ENCODE measurements at regions not wholly inside any gene's neighbourhood (a gene's known extent, or its start where the extent isn't known, plus 50 kb on each side); places are given as distances from the start of the nearest gene placed in this dataset.

DNA sequence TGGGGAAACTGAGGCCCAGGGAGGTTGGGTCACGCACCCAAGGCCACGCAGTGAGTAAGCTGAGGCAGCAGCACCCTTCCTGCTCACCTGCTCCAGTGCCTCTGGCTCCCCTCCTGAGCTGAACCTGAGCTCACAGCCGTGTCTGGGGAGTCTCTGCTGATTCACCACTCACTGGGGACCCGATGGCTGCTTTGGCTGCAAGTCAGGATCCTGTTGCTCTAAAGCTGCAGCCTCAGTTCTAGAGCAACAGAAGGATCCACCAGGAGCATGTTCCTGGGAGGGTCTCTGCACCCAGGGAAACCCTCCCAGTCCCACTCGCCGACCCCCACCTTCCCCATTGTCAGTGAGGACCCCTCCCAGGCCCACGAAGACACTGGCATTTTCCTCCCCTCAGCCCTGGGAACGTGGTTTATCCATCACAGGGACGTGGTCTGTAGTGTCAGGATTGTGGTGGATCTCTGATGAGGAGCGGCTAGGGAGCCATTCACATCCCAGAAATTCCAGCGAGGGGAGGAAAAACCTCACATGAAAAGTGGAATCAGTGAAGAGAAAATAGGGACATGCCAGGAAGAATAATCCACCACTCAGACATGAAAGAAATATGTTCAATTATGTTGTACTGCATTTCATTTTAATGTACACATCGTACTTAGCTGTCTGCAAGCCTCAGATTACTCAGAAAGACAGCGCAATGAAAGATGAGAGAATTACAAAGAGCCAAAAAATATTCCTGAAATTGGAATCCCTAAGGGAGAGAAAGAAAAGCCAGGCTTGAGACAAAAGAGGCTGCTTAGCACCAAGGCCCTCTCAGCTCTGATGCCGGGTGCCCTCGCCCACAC is 447.2 kb downstream of the MATN1 start:
- no peaks in the 10 kb centered on the region for H3K4me1 ChIP-seq (ENCODE audit: control insufficient read depth, insufficient read depth, low read length, unreplicated experiment)
- no peaks in the 10 kb centered on the region for H3K36me3 ChIP-seq (ENCODE audit: insufficient read depth, low read length)
- H3K27me3 ChIP-seq (ENCODE audit: insufficient read depth, low read length): no peaks in the 10 kb centered on the region
- H2AFZ ChIP-seq (ENCODE audit: low read length, unreplicated experiment): no peak overlapping the region
- no peaks in the 10 kb centered on the region for H3K79me2 ChIP-seq (ENCODE audit: control insufficient read depth, insufficient read depth, low read length, unreplicated experiment)
- no peak overlapping the region for H3K27ac ChIP-seq (ENCODE audit: low read depth, low read length)
- no peak overlapping the region for H3K4me3 ChIP-seq (ENCODE audit: low read depth, low read length)

DNA sequence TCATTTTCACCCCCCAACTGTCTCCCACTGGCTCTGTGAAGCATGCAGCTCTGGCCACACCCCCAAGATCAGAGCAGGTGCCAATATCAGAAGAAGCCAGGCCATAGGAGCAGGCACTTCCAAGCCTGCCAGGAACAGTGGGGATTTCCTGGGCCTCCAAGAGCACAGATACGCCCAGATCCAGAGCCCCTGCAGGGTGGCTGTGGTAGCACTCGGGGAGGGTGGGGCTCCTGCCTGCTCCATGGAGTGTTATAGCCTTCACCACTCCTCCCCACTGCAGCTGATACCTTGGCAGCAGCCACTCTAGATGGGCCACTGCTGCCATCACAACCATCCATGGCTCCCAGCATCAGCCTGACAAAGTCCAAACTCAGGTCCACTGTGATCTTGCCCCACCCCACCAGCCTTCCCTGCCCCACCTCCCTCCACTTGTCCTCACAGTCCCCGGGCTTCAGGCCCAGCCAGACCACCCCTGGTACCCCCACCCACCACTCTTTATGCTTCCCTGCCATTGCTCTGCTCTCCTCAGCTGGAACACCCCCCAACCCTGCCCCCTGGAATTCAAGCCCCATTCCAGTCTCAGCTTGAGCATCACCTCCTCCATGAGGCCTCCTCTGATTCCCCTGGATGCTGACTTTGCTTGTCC is 448.3 kb downstream of the MATN1 start:
- Histone ChIP-seq H2AFZ (ENCODE audit: low read length, unreplicated experiment) (no peak overlapping the region), H3K27ac (ENCODE audit: low read depth, low read length) (no peak overlapping the region), H3K4me3 (ENCODE audit: low read depth, low read length) (no peak overlapping the region), H3K79me2 (ENCODE audit: control insufficient read depth, insufficient read depth, low read length, unreplicated experiment) (no peaks in the 10 kb centered on the region), H3K4me1 (ENCODE audit: control insufficient read depth, insufficient read depth, low read length, unreplicated experiment) (no peaks in the 10 kb centered on the region), H3K27me3 (ENCODE audit: insufficient read depth, low read length) (no peaks in the 10 kb centered on the region), H3K36me3 (ENCODE audit: insufficient read depth, low read length) (no peaks in the 10 kb centered on the region)

DNA sequence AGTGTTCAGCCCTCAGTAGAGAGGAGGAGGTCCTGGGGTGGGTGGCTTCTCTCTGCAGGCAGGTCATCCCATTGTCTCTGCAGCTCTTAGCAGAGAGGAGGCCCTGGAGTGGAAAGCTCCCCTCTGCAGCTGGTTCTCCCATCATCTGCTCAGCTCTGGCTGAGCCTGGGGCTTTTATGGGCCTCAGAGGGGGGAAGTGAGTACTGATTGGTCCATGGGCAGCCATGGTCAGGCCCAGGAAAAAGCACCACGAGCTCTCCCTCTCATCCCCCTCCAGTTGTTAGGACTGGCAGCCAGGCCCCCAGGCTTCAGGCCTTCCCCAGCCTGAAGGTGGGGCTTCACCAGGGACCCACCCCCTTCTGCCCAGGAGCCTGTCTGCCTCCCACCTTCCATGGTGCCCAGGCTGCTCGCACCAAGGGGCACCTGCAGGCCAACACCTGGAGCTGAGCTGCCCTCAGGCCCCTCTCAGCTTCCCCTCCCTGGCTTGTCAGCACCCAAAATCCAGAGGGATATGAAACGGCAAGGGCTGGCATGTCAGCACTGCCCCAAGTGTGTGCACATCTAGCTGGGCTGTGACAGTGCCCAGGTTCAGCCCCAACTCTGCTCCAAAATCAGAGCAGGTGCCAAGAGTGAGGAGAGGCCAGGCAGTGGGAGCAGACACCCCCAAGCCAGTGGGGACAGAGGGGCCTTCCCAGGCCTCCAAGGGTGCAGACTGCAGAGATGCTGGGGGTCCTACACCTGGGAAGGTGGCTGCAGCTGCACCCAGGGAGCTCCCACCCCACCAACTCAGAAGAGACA is 449.0 kb downstream of the MATN1 start:
- no peaks in the 10 kb centered on the region for H3K4me1 ChIP-seq (ENCODE audit: control insufficient read depth, insufficient read depth, low read length, unreplicated experiment)
- H3K36me3 ChIP-seq (ENCODE audit: insufficient read depth, low read length): no peaks in the 10 kb centered on the region
- no peak overlapping the region for H3K27ac ChIP-seq (ENCODE audit: low read depth, low read length)
- no peaks in the 10 kb centered on the region for H3K79me2 ChIP-seq (ENCODE audit: control insufficient read depth, insufficient read depth, low read length, unreplicated experiment)
- H3K4me3 ChIP-seq (ENCODE audit: low read depth, low read length): no peak overlapping the region
- no peak overlapping the region for H2AFZ ChIP-seq (ENCODE audit: low read length, unreplicated experiment)
- no peaks in the 10 kb centered on the region for H3K27me3 ChIP-seq (ENCODE audit: insufficient read depth, low read length)

DNA sequence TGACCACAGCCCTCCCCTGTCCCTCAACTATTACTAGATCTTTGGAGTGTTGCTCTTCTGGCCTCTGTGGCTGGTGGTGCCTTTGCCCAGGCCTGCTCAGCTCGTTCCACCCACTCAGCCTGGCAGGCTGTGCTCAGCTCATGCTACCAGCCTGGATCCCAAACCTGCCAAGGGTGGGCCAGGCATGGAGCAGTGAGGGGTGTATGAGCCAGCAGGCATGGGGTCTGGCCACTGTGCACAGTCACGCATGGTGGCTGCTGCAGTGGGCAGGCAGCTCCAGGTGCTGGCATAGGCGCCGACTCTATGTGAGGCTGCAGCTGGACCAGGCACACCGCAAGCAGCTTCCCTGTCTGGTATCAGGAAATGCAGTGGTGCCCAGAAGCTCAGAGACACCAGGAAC is 449.9 kb downstream of the MATN1 start:
- H3K27ac ChIP-seq (ENCODE audit: low read depth, low read length): no peak overlapping the region
- H2AFZ ChIP-seq (ENCODE audit: low read length, unreplicated experiment): no peak overlapping the region
- H3K4me1 ChIP-seq (ENCODE audit: control insufficient read depth, insufficient read depth, low read length, unreplicated experiment): no peaks in the 10 kb centered on the region
- H3K4me3 ChIP-seq (ENCODE audit: low read depth, low read length): no peak overlapping the region
- H3K36me3 ChIP-seq (ENCODE audit: insufficient read depth, low read length): no peaks in the 10 kb centered on the region
- no peaks in the 10 kb centered on the region for H3K27me3 ChIP-seq (ENCODE audit: insufficient read depth, low read length)
- no peaks in the 10 kb centered on the region for H3K79me2 ChIP-seq (ENCODE audit: control insufficient read depth, insufficient read depth, low read length, unreplicated experiment)

DNA sequence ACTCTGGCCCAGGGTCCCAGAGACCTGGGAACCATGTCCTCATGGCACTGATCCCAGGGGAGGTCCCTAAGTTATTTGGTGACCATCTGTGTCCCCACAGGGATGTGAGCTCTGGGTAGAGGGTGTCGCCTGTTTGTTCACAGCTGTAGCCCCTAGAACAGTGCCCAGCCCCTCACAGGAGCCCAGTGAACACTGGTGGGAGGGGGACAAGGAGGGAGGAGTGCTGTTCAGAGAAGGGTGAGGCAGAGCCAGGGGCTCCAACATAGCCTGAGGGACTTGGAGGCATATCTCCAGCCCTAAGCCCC is 450.4 kb downstream of the MATN1 start:
- Histone ChIP-seq H3K36me3 (ENCODE audit: insufficient read depth, low read length) (no peaks in the 10 kb centered on the region), H3K79me2 (ENCODE audit: control insufficient read depth, insufficient read depth, low read length, unreplicated experiment) (no peaks in the 10 kb centered on the region), H3K27ac (ENCODE audit: low read depth, low read length) (no peak overlapping the region), H2AFZ (ENCODE audit: low read length, unreplicated experiment) (no peak overlapping the region), H3K4me3 (ENCODE audit: low read depth, low read length) (no peak overlapping the region), H3K27me3 (ENCODE audit: insufficient read depth, low read length) (no peaks in the 10 kb centered on the region), H3K4me1 (ENCODE audit: control insufficient read depth, insufficient read depth, low read length, unreplicated experiment) (no peaks in the 10 kb centered on the region)

DNA sequence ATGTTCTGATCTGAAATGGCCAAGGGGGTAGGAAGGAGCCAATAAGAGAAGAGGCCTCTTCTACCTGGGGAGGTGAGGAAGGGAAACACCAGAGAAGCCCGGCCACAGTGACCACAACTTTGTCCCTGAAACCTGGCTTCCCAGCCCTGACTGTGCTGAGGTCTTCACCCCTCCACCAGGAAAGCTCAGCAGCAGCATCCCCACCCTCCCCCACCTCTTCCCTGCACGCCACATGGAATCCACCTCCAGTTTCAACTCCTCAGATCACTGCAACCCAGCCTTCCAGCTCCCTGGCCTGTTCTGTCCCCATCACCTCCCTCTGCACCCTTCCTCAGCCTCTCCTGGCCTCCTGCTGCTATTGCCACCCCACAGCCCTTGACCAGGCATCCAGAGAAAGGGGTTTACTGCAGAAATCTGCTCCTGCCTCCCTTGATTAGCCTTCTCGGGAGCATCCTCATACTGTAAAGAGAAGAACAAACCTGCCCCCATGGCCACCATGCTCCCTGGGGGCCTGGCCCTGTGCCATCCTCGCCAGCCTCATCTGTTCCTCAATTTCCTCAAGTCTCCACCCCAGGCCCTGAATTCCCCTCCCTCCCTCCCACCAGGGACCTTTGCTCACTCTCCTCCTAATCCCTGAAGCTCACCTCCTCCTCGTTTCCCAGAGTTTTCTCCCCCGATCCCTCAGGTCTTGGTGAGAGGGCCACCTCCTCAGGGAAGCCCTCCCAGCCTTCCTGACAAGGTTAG is 450.9 kb downstream of the MATN1 start:
- H3K79me2 ChIP-seq (ENCODE audit: control insufficient read depth, insufficient read depth, low read length, unreplicated experiment): no peaks in the 10 kb centered on the region
- H3K27ac ChIP-seq (ENCODE audit: low read depth, low read length): no peak overlapping the region

DNA sequence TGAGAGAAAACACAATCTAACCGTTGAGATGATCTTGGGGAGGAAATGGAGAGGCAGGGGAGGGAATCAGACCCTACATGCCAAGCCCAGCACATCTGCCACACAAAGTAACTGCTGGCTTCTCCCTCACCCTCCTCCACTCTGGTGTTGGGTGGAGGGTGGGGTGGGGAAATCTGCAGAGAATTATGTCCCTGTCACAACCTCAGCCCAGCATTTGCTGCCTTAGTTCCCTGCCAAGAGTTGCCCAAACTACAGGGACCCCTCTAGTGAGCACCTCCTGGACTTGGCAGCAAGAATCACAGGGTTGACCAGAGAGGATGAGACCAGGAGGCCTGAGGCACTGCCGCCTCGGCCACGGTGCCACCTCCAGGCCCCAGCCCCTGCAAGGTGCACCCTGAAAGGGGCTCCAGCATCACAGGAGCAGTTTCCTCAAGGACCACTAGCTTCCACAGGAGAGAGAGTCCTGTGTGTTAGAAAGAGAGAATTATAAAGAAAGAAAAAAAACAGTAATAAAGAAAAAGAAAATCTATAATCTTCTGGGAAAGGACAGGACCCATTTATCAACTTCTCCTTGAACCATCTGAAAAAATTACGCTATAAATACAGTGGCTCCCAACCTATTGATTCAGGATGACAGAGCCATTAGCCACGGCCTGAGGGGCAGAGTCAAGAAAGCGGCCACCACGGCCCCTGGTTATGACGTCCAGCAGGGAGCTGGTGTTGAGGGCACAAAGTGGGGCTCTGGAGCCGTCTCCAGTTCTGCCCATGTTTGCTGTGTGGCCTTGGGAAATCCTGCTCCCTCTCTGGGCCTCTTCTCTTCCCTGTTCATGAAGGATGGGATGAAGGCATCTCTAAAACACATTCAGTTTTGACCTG is 451.7 kb downstream of the MATN1 start:
- Histone ChIP-seq H3K36me3 (ENCODE audit: insufficient read depth, low read length) (no peaks in the 10 kb centered on the region), H3K4me1 (ENCODE audit: control insufficient read depth, insufficient read depth, low read length, unreplicated experiment) (no peaks in the 10 kb centered on the region), H3K4me3 (ENCODE audit: low read depth, low read length) (no peak overlapping the region), H2AFZ (ENCODE audit: low read length, unreplicated experiment) (no peak overlapping the region), H3K27ac (ENCODE audit: low read depth, low read length) (no peak overlapping the region), H3K79me2 (ENCODE audit: control insufficient read depth, insufficient read depth, low read length, unreplicated experiment) (no peaks in the 10 kb centered on the region), H3K27me3 (ENCODE audit: insufficient read depth, low read length) (no peaks in the 10 kb centered on the region)

More for the DNA sequence above, 450.9 kb downstream of the MATN1 start:
- H3K4me1 ChIP-seq (ENCODE audit: control insufficient read depth, insufficient read depth, low read length, unreplicated experiment): no peaks in the 10 kb centered on the region
- H3K36me3 ChIP-seq (ENCODE audit: insufficient read depth, low read length): no peaks in the 10 kb centered on the region
- H3K4me3 ChIP-seq (ENCODE audit: low read depth, low read length): no peak overlapping the region
- no peaks in the 10 kb centered on the region for H3K27me3 ChIP-seq (ENCODE audit: insufficient read depth, low read length)
- H2AFZ ChIP-seq (ENCODE audit: low read length, unreplicated experiment): no peak overlapping the region

DNA sequence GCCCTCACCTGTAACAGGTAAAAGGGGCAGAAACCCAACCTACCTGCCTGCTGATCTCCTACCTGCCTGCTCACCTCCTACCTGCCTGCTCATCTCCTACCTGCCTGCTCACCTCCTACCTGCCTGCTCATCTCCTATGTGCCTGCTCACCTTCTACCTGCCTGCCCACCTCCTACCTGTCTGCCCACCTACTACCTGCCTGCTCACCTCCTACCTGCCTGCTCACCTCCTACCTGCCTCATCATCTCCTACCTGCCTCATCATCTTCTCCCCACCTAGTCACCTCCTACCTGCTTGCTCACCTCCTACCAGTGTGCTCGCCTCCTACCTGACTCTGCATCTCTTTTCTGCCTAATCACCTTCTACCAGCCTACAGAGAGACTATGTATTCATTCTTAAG is 452.9 kb downstream of the MATN1 start:
- no peak overlapping the region for H3K27ac ChIP-seq (ENCODE audit: low read depth, low read length)

DNA sequence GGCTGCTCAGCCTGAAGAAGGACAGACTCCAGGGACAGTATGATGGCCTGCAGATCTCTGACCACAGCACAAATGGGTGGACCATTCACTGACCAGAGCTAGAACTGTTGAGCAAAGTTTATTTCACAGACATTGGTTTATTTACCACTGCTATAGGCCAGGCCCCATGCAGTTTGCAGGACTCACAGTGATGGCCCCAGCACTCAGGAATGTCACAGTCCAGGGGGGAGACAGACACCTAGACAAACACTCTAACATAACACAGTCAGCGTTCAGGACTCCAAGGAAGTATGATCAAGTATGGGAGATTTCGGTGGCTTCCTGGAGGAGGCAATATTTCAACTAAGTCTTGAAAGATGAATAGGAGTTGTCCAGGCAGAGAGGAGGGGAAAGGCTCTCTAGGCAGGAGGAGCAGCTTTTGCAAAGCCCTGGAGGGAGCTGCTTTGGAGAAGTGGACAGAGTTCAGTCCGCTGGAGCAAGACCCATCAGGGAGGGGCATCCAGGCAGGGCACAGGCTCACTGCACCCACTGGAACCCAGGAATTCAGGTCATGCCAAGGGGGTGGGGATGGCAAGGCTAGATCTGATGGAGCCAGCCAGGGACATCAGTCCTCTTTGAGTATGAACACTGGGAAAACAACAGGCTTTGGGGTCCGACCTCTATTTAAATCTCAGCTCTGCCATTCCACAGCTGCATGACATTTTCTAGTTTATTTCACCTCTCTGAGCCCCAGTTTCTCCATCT is 454.3 kb downstream of the MATN1 start:
- Histone ChIP-seq H3K27me3 (ENCODE audit: insufficient read depth, low read length) (no peaks in the 10 kb centered on the region), H3K27ac (ENCODE audit: low read depth, low read length) (no peak overlapping the region), H3K36me3 (ENCODE audit: insufficient read depth, low read length) (no peaks in the 10 kb centered on the region), H3K79me2 (ENCODE audit: control insufficient read depth, insufficient read depth, low read length, unreplicated experiment) (no peaks in the 10 kb centered on the region), H3K4me3 (ENCODE audit: low read depth, low read length) (no peak overlapping the region), H2AFZ (ENCODE audit: low read length, unreplicated experiment) (no peak overlapping the region), H3K4me1 (ENCODE audit: control insufficient read depth, insufficient read depth, low read length, unreplicated experiment) (no peaks in the 10 kb centered on the region)

More for the DNA sequence above, 452.9 kb downstream of the MATN1 start:
- H3K4me1 ChIP-seq (ENCODE audit: control insufficient read depth, insufficient read depth, low read length, unreplicated experiment): no peaks in the 10 kb centered on the region
- no peaks in the 10 kb centered on the region for H3K36me3 ChIP-seq (ENCODE audit: insufficient read depth, low read length)
- H3K4me3 ChIP-seq (ENCODE audit: low read depth, low read length): no peak overlapping the region
- H3K79me2 ChIP-seq (ENCODE audit: control insufficient read depth, insufficient read depth, low read length, unreplicated experiment): no peaks in the 10 kb centered on the region
- no peaks in the 10 kb centered on the region for H3K27me3 ChIP-seq (ENCODE audit: insufficient read depth, low read length)
- no peak overlapping the region for H2AFZ ChIP-seq (ENCODE audit: low read length, unreplicated experiment)

All from ACC112 (cell line).